GM10248 (cell line): ENCODE measurements at regions not wholly inside any gene's neighbourhood (a gene's known extent, or its start where the extent isn't known, plus 50 kb on each side); places are given as distances from the start of the nearest gene placed in this dataset.
A peak's percentile ranks its signal among the peaks of the same experiment; 100 is the strongest.
"Not testable (repeated sequence)": the region's sequence is repeated elsewhere in the genome, so short reads cannot be mapped to it uniquely, and the experiment has no call there.

ENCODE experiments used
- CTCF ChIA-PET: fragments of 300-600 bp; sonication (Branson Sonifier 250); formaldehyde crosslinking; extraction: SDS; loops from one replicate; lab custom pipeline; 2021; ENCODE audit warnings: antibody characterized with exemption; lab: Yijun Ruan, JAX
- POLR2A ChIA-PET: fragments of 350-650 bp; sonication (Branson Sonifier 250); formaldehyde crosslinking; extraction: SDS; loops from one replicate; lab custom pipeline; 2020; ENCODE audit warnings: antibody characterized with exemption; lab: Yijun Ruan, JAX
- DNase-seq: peaks from one replicate; pipeline ENCODE4 v3.0.0; 2012; ENCODE audit errors: extremely low spot score
- TF ChIP-seq, protein P1 (sequence below): IDR thresholded peaks from 2 replicates; pipeline ENCODE4 v1.5.1; 2012; ENCODE audit warnings: mild to moderate bottlenecking, low read depth; ENCODE audit errors: extremely low read depth, missing control alignments, control extremely low read depth

DNA sequence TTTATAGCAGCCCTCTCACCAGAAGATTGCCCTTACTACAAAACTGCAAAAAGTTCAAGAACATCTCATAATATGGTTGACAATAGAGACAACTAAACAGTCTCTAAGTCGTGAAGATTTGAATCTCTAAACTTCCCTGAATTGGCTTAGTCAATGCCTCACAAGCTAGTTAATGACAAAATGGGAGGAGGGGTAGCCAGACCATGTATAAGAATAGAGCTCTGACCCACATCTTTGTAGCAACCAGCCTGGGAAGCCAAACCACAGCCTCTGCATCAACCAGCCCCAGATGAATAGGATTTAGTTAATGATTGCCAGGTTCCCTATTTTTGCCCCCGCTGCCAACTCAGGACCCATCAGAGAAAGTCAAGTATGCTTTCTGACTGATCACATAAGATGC, 1265.9 kb upstream of the PCDH10 start:
- CTCF ChIA-PET, DNase-seq, POLR2A ChIA-PET: not testable (repeated sequence)

DNA sequence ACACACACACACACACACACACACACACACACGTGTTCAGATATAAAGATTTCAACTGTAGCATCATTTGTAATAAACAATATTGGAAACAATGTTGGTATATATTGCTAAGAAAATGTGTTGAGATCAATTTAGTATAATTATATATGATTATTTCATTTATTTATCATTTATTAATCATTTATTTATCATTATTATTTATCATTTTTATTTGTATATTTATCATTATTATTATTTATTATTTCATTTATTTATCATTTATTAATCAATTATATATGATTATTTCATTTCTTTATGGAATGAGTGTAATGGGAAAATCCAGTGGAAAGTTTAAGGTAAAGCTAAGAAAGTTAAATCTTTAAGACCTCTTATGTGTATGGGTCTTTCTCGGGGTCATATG, 1223.4 kb upstream of the PCDH10 start:
- DNase-seq, CTCF ChIA-PET, POLR2A ChIA-PET: not testable (repeated sequence)

DNA sequence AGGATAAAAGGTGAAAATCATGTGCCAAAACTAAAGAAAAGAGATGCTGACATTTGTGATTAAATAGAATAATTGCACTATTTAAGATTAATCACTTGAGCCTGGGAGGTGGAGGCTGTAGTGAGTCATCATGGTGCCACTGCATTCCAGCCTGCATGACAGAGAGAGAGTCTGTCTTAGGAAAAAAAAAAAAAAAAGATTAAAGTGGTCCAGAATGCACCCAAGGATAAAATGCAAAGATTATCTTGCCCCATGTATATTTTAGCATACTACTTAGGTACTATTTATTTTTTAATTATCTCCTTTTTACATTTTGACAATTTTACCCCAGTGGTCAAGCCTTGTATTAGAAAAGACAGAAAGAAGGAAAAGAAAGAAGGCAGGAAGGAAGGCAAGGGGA, 1181.4 kb upstream of the PCDH10 start:
- POLR2A ChIA-PET, CTCF ChIA-PET, DNase-seq: not testable (repeated sequence)

- peak; percentile 6 for DNase-seq
- TF ChIP-seq, protein P1, sequence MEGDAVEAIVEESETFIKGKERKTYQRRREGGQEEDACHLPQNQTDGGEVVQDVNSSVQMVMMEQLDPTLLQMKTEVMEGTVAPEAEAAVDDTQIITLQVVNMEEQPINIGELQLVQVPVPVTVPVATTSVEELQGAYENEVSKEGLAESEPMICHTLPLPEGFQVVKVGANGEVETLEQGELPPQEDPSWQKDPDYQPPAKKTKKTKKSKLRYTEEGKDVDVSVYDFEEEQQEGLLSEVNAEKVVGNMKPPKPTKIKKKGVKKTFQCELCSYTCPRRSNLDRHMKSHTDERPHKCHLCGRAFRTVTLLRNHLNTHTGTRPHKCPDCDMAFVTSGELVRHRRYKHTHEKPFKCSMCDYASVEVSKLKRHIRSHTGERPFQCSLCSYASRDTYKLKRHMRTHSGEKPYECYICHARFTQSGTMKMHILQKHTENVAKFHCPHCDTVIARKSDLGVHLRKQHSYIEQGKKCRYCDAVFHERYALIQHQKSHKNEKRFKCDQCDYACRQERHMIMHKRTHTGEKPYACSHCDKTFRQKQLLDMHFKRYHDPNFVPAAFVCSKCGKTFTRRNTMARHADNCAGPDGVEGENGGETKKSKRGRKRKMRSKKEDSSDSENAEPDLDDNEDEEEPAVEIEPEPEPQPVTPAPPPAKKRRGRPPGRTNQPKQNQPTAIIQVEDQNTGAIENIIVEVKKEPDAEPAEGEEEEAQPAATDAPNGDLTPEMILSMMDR: no peak
- CTCF ChIA-PET: no interaction called here
- POLR2A ChIA-PET: no interaction called here
These were observed 1174.4 kb upstream of the PCDH10 start for GRCh38 chr4:131974730-131975129.

DNA sequence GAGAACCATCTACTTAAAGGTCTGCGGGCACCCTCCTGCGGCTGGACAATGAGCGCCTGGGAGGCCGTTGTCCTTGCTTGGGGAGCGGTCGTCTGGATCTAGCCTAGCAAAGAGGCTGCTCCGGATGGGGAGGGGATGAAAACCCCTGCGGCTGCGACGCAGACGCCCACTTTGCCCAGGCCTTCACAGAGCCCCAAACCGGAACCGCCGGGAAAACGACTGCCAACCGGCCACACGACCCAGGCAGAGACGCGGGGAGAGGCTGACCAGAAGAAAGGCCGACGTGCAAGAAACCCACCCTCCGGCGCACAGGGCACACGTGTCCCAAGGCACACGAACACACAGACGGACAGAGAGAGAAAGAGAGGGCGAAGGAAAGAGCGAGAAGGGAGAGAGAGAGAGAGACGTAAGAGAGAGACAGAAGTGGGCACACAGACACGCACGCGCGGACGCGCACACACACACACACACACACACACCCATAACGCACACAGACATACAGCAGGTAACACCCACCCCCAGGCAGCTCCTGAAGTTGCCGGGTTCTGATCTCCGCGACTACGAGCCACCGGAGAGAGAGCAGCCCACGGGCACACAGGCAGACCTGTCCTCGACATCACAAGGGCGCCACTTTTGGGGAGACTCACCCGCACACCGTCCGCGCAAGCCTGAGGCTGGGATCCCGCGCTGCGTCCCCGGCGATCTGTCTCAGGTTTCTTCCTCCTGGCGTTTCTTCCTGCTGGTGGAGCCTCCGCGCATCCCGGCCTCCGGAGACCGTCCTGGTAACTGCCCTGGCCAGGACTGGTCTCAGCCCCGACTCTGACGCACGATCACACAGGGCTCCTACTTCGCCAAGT, 1173.6 kb upstream of the PCDH10 start:
- CTCF ChIA-PET, DNase-seq, POLR2A ChIA-PET: not testable (repeated sequence)

- POLR2A ChIA-PET, CTCF ChIA-PET: not testable (repeated sequence)
- peak; percentile 8 for DNase-seq
These were observed 1172.7 kb upstream of the PCDH10 start for GRCh38 chr4:131976133-131977002.

- DNase-seq: no peak
- TF ChIP-seq, protein P1: no peak
- ChIA-PET POLR2A (no interaction called here), CTCF (no interaction called here)
These were observed 1171.0 kb upstream of the PCDH10 start for GRCh38 chr4:131978120-131978519.

GRCh38 chr4:131989576-131989975, 1159.5 kb upstream of the PCDH10 start:
- DNase-seq: no peak
- CTCF ChIA-PET: no interaction called here
- TF ChIP-seq, protein P1: no peak
- POLR2A ChIA-PET: no interaction called here

DNA sequence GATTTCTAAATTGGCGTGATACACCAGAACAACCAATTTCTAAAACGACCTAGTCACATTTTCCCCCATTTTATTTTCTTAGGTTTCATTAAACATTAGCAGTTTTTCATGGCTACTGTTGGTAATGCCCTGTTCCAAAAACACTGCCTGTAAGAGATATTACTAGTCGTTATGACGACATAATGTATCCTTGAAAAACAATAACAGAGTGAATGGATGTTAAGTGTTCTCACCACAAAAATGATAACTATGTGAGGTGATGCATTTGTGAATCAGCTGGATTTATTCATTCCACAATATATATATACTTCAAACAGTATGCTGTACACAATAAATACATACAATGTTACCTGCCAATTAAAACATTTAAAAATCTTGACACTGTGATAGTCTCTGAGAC, 1147.6 kb upstream of the PCDH10 start:
- TF ChIP-seq, protein P1: no peak
- ChIA-PET CTCF (no interaction called here), POLR2A (no interaction called here)
- no peak for DNase-seq
